Activated CD8-positive, alpha-beta T cell treated with anti-CD3 and anti-CD28 coated beads for 36 hours (primary cell): ENCODE measurements at regions not wholly inside any gene's neighbourhood (a gene's known extent, or its start where the extent isn't known, plus 50 kb on each side); places are given as distances from the start of the nearest gene placed in this dataset.

Experiments
- ATAC-seq: fragments of 200-7000 bp; cut with Tn5 transposase; one replicate; pipeline ENCODE4 v1.10.0; 2021; ENCODE audit warnings: mild to moderate bottlenecking, moderate library complexity
- CTCF ChIA-PET: fragments of 350-600 bp; sonication (Branson Sonifier 250); formaldehyde crosslinking; loops from one replicate; lab custom pipeline; 2021; ENCODE audit warnings: antibody characterized with exemption; lab: Charles Lee
- POLR2A ChIA-PET: fragments of 350-600 bp; sonication (Branson Sonifier 250); formaldehyde crosslinking; loops from one replicate; lab custom pipeline; 2021; ENCODE audit warnings: antibody characterized with exemption; lab: Charles Lee
- DNase-seq: peaks from one replicate; pipeline ENCODE4 v3.0.0-alpha.2; 2020
- H3K27ac Mint-ChIP-seq: one replicate; pipeline ENCODE4 v1.8.0; 2021; ENCODE audit warnings: mild to moderate bottlenecking, mixed read lengths
- H3K27me3 Mint-ChIP-seq: one replicate; pipeline ENCODE4 v1.8.0; 2021; ENCODE audit warnings: mixed read lengths
- H3K36me3 Mint-ChIP-seq: one replicate; pipeline ENCODE4 v1.8.0; 2021; ENCODE audit warnings: low read depth, mixed read lengths
- H3K4me1 Mint-ChIP-seq: one replicate; pipeline ENCODE4 v1.8.0; 2021; ENCODE audit warnings: low read depth, mixed read lengths
- H3K4me3 Mint-ChIP-seq: one replicate; pipeline ENCODE4 v1.8.0; 2021; ENCODE audit warnings: mild to moderate bottlenecking, moderate library complexity, mixed read lengths
- H3K9me3 Mint-ChIP-seq: one replicate; pipeline ENCODE4 v1.8.0; 2021; ENCODE audit warnings: mixed read lengths
- intact Hi-C: fragments of 100-400 bp; cut with micrococcal nuclease; formaldehyde crosslinking; loops from one replicate; pipeline ENCODE4 v1.10.0; 2022
- TF ChIP-seq, protein P1 (sequence below): fragments of 200-600 bp; IDR thresholded peaks from one replicate; pipeline ENCODE4 v1.8.0; 2022; ENCODE audit warnings: antibody characterized with exemption, mild to moderate bottlenecking

DNA sequence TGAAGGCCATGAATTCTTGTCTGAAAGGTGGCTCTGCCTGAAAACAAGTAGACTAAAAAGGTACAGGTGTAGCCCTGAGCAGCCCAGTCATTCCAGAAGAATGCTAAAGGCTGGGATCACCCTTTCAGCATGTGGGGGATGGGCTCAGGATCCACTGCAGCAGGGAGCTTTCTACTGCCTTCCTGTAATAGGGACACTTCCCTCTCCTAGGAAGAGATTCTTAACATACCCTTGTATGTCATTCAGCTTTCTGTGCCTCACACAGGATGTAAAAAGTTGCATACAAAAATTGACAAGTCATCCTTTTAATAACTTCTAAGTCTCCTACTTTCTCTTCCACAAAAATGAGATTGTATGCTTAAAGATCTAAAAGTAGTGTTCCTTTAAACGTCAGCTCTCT is 123.3 kb downstream of the ZNF518B start:
- no peaks in the 10 kb centered on the region for H3K36me3 Mint-ChIP-seq
- H3K9me3 Mint-ChIP-seq: no peaks in the 10 kb centered on the region
- ChIA-PET CTCF (no interaction called here), POLR2A (no interaction called here)
- intact Hi-C loops: no loop called here
- no peak overlapping the region for H3K4me3 Mint-ChIP-seq
- peaks cover 12% of the 10 kb centered on the region for H3K27me3 Mint-ChIP-seq
- H3K27ac Mint-ChIP-seq: no peak overlapping the region
- TF ChIP-seq, protein P1, sequence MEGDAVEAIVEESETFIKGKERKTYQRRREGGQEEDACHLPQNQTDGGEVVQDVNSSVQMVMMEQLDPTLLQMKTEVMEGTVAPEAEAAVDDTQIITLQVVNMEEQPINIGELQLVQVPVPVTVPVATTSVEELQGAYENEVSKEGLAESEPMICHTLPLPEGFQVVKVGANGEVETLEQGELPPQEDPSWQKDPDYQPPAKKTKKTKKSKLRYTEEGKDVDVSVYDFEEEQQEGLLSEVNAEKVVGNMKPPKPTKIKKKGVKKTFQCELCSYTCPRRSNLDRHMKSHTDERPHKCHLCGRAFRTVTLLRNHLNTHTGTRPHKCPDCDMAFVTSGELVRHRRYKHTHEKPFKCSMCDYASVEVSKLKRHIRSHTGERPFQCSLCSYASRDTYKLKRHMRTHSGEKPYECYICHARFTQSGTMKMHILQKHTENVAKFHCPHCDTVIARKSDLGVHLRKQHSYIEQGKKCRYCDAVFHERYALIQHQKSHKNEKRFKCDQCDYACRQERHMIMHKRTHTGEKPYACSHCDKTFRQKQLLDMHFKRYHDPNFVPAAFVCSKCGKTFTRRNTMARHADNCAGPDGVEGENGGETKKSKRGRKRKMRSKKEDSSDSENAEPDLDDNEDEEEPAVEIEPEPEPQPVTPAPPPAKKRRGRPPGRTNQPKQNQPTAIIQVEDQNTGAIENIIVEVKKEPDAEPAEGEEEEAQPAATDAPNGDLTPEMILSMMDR: no peak
- H3K4me1 Mint-ChIP-seq: no peaks in the 10 kb centered on the region
- ATAC-seq (no peak), DNase-seq (no peak)

GRCh38 chr4:10326075-10326474 is 131.2 kb downstream of the ZNF518B start:
- CTCF ChIA-PET: no interaction called here

DNA sequence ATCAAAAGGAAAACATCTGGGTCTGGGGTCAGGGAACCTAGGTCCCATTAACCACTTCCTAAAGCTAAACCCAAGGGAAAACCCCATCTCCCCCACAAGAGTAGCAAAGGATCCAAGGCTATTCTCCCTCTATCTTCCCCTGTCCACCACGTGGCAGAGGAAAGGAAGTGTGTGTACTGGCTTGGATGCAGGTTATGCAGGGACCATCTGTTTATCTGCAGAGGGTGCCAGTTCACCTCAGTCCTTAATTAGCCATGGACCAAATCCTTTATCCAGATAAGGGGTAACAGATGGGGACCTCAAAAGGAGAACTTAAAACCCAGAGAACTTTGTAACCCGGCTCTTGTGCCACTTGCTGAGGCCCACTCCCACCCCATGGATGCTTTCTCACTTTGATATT is 135.3 kb downstream of the ZNF518B start:
- DNase-seq: no peak
- TF ChIP-seq, protein P1: no peak
- Mint-ChIP-seq H3K27ac (no peak overlapping the region), H3K4me1 (no peaks in the 10 kb centered on the region), H3K27me3 (no peaks in the 10 kb centered on the region), H3K36me3 (no peaks in the 10 kb centered on the region), H3K9me3 (no peaks in the 10 kb centered on the region), H3K4me3 (no peak overlapping the region)
- POLR2A ChIA-PET: no interaction called here
- intact Hi-C loops: no loop called here
- CTCF ChIA-PET: interaction anchor here (0.8 kb wide), 1 partner anchor 216 kb away, joined by 3 read pairs; no protein-coding TSS in a partner anchor
- no peak for ATAC-seq

More at GRCh38 chr4:10326075-10326474, 131.2 kb downstream of the ZNF518B start:
- POLR2A ChIA-PET: no interaction called here
- Mint-ChIP-seq H3K27ac (no peak overlapping the region), H3K36me3 (no peaks in the 10 kb centered on the region), H3K4me3 (no peak overlapping the region), H3K27me3 (peaks cover 3% of the 10 kb centered on the region), H3K4me1 (no peaks in the 10 kb centered on the region), H3K9me3 (no peaks in the 10 kb centered on the region)
- TF ChIP-seq, protein P1: no peak
- intact Hi-C loops: no loop called here
- DNase-seq (no peak), ATAC-seq (no peak)

DNA sequence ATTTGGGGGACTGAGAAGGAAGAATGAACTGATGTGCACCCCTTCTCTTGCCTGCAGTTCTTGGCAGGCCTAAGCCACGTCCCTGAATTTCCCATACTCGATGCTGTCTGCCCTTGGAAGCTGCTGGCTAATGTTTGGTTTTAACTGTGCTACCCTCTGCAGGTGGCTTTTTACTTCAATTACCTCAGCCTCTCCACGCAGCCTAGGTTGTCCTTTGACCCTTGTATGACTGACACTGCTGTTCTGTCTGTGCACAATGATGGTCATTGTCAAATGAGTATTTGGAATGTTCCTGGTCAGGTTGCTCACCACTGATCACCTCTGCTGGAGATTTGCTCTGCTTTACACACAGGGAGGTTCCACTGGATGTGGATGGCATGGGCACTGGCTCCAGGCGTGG is 137.1 kb downstream of the ZNF518B start:
- POLR2A ChIA-PET: interaction anchor here (0.9 kb wide), 1 partner anchor 20 kb away, joined by 4 read pairs; no protein-coding TSS in a partner anchor
- ATAC-seq (no peak), DNase-seq (no peak)
- Mint-ChIP-seq H3K36me3 (no peaks in the 10 kb centered on the region), H3K27ac (no peak overlapping the region), H3K4me1 (no peaks in the 10 kb centered on the region), H3K9me3 (no peaks in the 10 kb centered on the region), H3K4me3 (no peak overlapping the region), H3K27me3 (no peaks in the 10 kb centered on the region)
- TF ChIP-seq, protein P1: no peak
- CTCF ChIA-PET: no interaction called here
- intact Hi-C loops: no loop called here

DNA sequence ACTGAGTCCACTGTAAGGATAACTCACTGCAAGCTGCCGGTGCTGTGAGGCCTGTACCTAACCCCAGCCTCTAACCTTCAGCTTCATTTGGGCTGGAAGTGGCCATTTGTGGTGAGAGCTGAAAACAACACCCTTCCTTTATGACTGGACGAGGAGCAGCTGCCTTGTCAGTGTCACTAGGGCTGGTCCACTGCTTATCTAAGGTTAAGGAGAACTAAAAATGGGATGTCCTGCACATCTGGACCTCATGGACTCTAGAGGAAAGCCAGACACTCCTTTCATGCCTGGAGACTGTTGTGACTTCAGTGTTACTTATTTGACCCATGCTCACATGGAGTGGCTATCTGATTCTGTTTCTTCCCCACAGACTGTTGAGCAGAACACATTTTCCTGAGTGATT is 139.9 kb downstream of the ZNF518B start:
- Mint-ChIP-seq H3K4me1 (no peaks in the 10 kb centered on the region), H3K4me3 (no peak overlapping the region), H3K27ac (no peak overlapping the region), H3K9me3 (no peaks in the 10 kb centered on the region), H3K36me3 (no peaks in the 10 kb centered on the region), H3K27me3 (no peaks in the 10 kb centered on the region)
- TF ChIP-seq, protein P1: no peak
- DNase-seq (no peak), ATAC-seq (no peak)
- ChIA-PET POLR2A (interaction anchor here (0.8 kb wide), 1 partner anchor 485 kb away, joined by 3 read pairs; no protein-coding TSS in a partner anchor), CTCF (no interaction called here)
- intact Hi-C loops: no loop called here
